ENCODE measurements at regions not wholly inside any gene's neighbourhood (a gene's known extent, or its start where the extent isn't known, plus 50 kb on each side); places are given as distances from the start of the nearest gene placed in this dataset.

DNA sequence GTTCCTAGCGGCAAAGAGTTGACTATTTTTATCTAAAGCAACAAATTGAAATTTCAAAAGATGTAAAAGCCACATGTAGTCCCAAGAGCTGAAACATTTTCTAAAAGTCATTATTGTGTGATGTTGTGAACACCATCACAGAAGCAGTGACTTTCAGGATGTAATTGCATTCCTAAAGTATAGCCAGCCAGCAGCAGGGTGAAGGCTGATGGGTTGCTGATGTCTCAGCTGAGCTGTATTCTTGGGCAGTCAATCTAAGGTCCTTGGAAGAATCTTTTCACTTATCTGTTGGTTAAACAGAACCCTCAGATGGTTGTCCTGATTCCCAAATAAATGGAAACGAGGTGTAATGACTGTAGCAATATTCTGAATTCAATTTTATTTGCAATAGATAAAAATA, 237.4 kb upstream of the WWC1 start (continued):
- TF ChIP-seq REST (IDR thresholded peaks at IDR 0.05; ENCODE audit: low read depth, low read length) = no peak
- no peak for TF ChIP-seq HDAC2 (IDR thresholded peaks at IDR 0.05)
- no peak for TF ChIP-seq STAT3 (IDR thresholded peaks at IDR 0.05; ENCODE audit: low read depth, low read length)
- no peak for TF ChIP-seq NFYA (IDR thresholded peaks at IDR 0.05; ENCODE audit: borderline replicate concordance, low read depth, low read length)
- TF ChIP-seq ZNF274 (IDR thresholded peaks at IDR 0.05; ENCODE audit: insufficient read depth, insufficient read length) = no peak

DNA sequence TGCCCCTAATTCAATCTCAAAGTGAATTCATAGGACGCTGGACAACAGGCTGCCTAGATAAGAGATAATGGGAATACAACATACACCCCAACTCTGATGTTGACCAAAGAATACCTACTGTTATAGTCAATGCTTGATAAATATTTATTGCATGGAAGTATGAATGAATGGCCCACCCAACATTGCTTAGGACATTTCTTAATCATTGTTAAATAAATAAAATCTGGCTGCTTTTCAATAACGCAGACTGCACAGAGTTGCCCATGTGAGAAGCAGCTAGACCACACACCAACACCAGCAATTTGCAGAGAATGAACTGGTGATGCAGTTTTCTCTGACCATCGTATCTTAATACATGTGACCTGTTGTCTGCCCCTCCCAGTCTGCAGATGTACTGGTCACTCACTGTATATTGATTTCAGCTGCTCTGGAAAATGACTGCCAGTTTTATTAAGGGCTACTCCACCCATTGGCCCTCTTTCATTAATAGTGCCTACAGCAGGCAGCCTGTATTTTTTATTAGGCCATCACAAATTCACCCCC, 236.2 kb upstream of the WWC1 start:
- H3K9ac ChIP-seq (ENCODE audit: control insufficient read depth, insufficient read depth, low read length) = no peak overlapping the region
- ChIA-PET SMC1A (ENCODE audit: uncharacterized antibody, unreplicated experiment) (interaction anchor here (1.2 to 2.2 kb wide), 2 partner anchors 8 to 10 kb away, joined by 3 to 5 read pairs; no protein-coding TSS in a partner anchor), CTCF (interaction anchor here (1.2 kb wide), 1 partner anchor 129 kb away, joined by 3 read pairs; no protein-coding TSS in a partner anchor), POLR2A (no interaction called here), RAD21 (ENCODE audit: unreplicated experiment) (interaction anchor here (1.2 kb wide), 1 partner anchor 8 kb away, joined by 3 read pairs; no protein-coding TSS in a partner anchor)
- no peaks in the 10 kb centered on the region for H4K20me1 ChIP-seq (ENCODE audit: control insufficient read depth, insufficient read depth)
- no peaks in the 10 kb centered on the region for H3K27me3 ChIP-seq (replicated peaks in 1 of 2; ENCODE audit: control insufficient read depth in 2 of 2, insufficient read depth in 2 of 2, low read length in 1 of 2)
- 8% methylated on average over 3 of the region's 3 CpGs for WGBS (ENCODE audit: insufficient coverage, insufficient replicate concordance, low lambda C conversion rate, missing lambda C conversion rate)
- H3K36me3 ChIP-seq (ENCODE audit: control insufficient read depth in 2 of 2, insufficient read depth in 2 of 2, low read length in 1 of 2) = no peaks in the 10 kb centered on the region
- in situ Hi-C loops (cut with MboI) = no loop called here
- no peak for DNase-seq (ENCODE audit: low read depth, low spot score)
- H3K9me3 ChIP-seq (replicated peaks; ENCODE audit: control insufficient read depth, insufficient read depth, low read length) = no peaks in the 10 kb centered on the region; the same call in 2 of the 3 replicates
- no peak overlapping the region for H3K4me2 ChIP-seq (ENCODE audit: control insufficient read depth, insufficient read depth)
- H3K27ac ChIP-seq (ENCODE audit: control insufficient read depth, insufficient read depth) = no peak overlapping the region
- no peaks in the 10 kb centered on the region for H3K79me2 ChIP-seq (ENCODE audit: control insufficient read depth, insufficient read depth, low read length)
- TF ChIP-seq POLR2A (IDR thresholded peaks at IDR 0.05; ENCODE audit: low read depth, low read length) (no peak), NR2C1 (IDR thresholded peaks at IDR 0.05) (no peak)
- TF ChIP-seq, protein P1, sequence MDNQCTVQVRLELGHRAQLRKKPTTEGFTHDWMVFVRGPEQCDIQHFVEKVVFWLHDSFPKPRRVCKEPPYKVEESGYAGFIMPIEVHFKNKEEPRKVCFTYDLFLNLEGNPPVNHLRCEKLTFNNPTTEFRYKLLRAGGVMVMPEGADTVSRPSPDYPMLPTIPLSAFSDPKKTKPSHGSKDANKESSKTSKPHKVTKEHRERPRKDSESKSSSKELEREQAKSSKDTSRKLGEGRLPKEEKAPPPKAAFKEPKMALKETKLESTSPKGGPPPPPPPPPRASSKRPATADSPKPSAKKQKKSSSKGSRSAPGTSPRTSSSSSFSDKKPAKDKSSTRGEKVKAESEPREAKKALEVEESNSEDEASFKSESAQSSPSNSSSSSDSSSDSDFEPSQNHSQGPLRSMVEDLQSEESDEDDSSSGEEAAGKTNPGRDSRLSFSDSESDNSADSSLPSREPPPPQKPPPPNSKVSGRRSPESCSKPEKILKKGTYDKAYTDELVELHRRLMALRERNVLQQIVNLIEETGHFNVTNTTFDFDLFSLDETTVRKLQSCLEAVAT (IDR thresholded peaks at IDR 0.05) = no peak
- BruUV-seq (replicated peaks) = no TSS peak
- intact Hi-C loops (cut with micrococcal nuclease; ENCODE audit: unreplicated experiment) = no loop called here
- no peak overlapping the region for H2AFZ ChIP-seq (ENCODE audit: control insufficient read depth, low read depth, low read length)
- ATAC-seq = no peak
- H3K4me1 ChIP-seq (ENCODE audit: control insufficient read depth, insufficient read depth, low read length) = no peaks in the 10 kb centered on the region
- FAIRE-seq = no peak
- H3K4me3 ChIP-seq = no peak overlapping the region

All from GM12878 (cell line).